HG03045 (cell line): ENCODE measurements at regions not wholly inside any gene's neighbourhood (a gene's known extent, or its start where the extent isn't known, plus 50 kb on each side); places are given as distances from the start of the nearest gene placed in this dataset.
"Not testable (repeated sequence)": the region's sequence is repeated elsewhere in the genome, so short reads cannot be mapped to it uniquely, and the experiment has no call there.

Source experiments
- ATAC-seq: cut with Tn5 transposase; IDR thresholded peaks from one replicate; pipeline ENCODE4 v1.9.1; 2021; ENCODE audit warnings: mild to moderate bottlenecking, moderate library complexity; ENCODE audit not compliant: unreplicated experiment

DNA sequence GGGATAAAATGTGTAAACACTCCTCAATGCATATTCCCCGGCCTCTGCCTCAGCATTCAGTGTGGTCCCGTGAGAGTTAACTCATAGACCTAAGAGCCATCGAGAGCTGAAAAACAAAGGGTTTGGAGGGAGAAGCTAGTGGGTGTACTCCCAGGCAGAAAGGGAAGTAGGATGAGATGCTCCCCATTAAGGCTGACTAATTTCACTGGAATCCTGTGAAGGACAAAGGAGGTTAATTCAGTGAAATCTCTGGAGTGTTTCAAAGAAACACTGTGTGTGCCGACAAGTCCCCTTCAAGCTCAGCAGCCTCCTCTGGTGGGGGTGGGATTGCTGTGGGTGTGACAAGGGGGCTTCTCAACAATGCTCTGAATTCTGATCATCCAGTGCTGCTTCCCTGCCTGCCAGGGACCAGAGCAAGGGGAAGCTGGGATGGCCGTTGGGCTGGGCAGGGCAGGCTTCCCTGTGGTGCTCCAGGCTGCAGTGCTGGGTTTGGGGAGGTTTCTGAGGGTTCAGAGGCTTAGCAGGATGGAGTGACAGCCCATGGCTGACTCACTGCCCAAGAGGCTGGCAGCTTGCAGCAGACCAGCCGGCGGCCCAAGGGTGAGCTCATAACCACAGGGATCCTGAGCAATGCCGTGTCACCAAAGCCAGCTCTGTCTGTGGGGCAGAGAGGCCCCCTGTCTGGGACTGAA is 61.4 kb upstream of the BMAL1 start:
- ATAC-seq = no peak

DNA sequence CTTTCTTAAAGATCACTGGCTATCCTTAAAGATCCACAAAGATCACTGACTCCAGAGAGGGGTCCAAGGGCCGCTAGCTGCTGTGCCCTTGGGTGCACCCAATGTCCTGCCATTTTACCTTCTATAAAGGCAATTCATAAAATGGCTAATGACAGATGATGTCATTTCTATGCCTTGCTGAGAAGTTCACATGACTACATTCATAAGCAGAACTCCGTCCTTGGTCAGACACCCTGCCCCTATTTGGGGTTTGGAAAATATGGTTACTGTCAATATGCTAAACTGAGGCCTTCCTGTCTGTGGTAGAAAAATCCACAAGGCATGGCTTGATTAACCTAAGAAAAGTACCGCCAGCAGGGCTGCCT is 60.9 kb upstream of the BMAL1 start:
- no peak for ATAC-seq

DNA sequence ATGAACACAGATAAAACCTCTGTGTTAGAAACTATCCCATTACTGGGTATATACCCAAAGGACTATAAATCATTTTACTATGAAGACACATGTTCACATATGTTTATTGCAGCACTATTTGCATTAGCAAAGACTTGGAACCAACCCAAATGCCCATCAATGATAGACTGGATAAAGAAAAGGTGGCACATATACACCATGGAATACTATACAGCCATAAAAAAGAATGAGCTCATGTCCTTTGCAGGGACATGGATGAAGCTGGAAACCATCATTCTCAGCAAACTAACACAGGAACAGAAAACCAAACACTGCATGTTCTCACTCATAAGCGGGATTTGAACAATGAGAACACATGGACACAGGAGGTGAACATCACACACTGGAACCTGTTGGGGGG is 58.9 kb upstream of the BMAL1 start:
- ATAC-seq = not testable (repeated sequence)

DNA sequence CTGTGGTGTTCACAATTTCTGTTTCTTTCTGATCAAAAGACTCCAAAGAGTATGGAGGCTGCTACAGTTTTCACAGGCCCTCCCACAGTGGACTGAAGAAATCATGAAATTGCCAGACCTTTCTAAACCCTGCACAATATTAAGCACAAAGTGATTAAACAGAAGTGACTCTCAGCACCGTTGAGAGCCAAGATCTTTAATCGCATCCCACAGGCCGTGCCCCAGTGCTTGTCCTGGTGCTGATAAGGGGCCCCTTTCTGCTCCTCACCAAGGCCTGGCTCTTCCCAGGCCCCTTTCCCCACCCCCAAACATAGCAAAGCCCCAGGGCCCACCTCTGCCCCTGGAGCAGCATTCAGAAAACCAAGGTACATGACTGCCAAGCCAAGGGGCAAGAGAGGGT is 57.4 kb upstream of the BMAL1 start:
- ATAC-seq = no peak

DNA sequence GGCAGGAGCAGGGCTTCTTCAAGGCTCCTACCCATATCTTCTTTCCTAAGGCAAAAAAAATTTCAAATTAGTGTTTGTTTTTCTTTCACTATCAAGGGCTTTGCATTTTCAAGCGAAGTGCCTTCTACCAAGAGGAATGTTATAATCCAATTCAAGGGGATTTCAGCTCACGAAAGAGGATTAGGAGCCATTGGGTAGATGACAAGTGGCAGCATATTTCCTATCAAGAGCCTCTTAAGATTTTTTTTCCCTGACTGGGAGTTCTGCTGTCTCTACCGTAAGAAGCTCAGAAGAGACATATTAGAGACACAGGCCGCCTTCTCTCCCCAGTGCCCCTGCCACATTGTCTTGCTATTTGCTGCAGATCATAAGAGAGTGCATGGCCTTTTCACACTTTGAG is 55.9 kb upstream of the BMAL1 start:
- ATAC-seq = no peak

DNA sequence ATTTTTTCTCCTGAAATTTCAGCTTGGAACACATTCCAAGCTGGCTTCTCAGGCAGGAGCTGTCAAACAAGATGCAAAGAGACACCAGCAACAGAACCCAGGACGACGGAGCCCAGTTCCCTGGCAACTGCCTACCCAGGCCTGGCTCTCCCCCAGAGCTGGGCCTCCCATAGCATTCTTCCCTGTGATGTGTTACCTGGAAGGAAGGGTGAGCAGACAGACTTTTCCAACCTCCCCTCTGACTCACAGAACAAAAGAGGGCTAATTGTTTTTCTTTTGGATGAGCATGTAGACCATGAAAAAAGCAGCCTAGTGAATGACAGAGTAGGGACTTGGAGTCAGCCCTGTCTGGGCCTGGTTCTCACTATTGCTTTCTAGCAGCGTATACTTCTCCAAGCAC is 55.3 kb upstream of the BMAL1 start:
- ATAC-seq = no peak

DNA sequence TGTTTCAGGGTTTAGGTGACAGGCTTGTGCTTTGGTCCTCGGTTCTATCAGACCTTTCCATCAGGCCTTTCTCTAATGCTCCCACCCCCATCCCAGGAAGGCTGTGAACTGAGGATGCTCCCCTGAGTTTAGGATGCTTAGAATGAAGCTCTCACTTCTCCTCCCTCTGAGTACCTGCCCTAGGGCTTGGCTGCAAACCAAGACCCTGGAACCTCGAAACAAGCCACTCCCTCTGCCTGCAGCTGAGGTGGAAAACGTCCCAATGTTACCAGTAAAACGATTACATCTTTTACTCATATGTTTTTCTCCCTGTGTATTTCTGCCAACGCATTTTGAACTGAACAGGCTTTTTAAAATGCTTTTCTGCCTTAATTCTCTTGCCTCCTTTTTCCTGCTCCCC is 54.5 kb upstream of the BMAL1 start:
- ATAC-seq = no peak

DNA sequence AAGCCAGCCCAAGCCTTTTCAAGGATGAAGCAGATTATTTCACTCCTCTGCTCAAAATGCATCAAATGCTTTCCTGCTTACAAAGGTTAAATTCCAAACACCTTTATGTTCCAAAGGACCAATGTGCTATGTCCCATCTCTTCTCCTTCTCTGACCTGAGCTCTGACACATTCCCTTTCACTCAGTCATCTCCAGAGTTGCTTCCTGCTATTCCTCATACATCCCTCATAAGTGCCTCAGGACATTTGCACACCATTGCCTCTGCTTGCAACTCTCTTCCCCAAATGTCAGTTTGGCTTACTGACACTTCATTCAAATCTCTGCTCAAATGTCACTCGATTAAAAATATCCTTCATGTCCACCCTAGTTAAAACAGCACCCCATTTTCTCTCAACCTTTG is 53.3 kb upstream of the BMAL1 start:
- no peak for ATAC-seq

DNA sequence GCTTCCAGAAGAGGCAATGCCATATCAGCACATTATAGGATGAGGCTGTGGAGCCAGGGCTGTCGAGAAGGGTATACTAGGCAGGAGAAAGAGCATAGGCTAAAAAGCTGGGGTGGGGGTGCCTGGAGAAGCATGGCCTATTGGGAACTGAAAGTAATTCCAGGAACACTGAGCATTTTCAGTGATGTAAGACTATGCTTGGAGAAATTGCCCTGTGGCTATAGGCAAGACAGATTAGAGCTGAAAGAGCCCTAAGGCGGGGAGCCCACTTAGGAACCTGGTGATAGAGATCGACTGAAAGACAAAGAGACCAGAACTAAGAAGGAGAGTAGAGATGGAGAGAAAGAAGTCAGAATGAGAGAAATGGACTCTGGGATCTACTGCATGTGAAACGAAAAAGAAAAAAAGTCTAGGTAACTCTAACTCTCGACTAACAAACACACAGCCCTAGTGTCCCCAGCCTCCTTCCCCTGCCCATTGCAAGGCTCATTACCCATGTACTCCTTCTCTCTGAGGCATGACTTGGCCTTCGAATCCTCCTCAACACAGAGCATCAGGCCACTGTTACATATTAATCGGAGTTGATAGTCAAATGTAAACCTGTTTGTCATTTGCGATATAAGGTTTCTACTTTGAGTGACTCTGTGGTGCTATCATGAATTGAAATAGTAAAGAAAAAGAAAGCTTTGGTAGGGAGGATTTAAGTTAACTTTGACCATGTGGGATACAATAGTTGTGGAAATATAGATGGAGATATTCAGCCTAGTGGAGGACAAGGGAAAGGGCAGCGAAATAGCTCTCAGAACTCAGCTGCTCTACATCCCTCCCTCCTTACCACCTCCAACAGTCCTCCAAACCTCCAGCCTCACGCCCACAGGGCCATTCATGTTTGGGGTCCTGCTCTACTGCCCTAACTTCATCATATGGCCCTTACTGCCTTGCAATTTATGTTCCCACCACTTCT is 52.3 kb upstream of the BMAL1 start:
- ATAC-seq = no peak

DNA sequence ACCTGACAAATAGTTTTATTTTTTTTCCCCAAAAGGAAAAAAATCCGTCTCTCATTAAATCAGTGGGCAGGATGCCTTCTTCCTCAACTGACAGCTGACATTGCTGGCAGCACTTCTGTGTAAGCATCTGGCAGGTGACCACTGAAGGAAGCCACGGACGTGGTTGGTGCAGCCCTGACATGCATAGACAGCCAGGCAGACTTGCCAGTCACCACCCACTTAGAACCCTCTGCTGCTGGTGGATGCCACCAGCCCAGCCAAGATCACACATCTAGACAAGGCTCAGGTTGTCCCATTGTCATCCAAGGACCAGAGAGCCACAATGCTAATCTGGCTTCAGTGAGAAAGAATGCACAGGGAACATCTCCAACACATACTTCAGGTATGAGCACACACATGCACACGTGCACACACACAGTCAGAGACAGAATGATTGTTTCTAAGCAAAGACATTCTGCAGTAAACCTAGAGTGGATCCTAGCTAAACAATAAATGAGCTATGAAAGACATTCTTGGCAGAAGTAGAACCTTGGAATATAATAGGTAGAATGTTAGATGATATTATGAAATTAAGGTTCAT is 49.8 kb upstream of the BMAL1 start:
- no peak for ATAC-seq
